DMS53 treated with DMSO at 0.1 percent for 48 hours (cell line): ENCODE measurements at regions not wholly inside any gene's neighbourhood (a gene's known extent, or its start where the extent isn't known, plus 50 kb on each side); places are given as distances from the start of the nearest gene placed in this dataset.
A peak's percentile ranks its signal among the peaks of the same experiment; 100 is the strongest.

Experiments used
- DNase-seq: peaks from one replicate; lab custom pipeline; 2025; ENCODE audit not compliant: unreplicated experiment; lab: John Stamatoyannopoulos, UW

DNA sequence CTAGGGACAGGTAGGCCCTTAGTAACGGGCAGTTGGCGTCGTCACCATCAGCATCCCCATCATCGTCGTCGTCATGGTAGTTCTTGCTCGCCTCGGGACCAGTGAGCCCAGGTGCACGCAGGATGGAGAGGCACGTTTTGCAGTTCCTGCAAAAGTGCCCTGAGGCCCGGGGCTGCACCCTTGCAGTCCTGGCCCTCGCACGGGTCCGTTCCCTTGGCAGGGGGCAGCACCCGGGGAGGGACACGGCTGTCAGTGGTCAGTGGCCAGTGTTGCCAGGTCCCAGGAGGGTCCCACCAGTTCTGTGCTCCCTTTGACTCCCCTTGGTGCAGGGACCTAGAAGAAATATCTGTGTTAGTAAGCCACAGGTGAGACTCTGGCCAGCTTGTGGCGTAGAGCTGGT is 243.9 kb upstream of the CIBAR2 start:
- DNase-seq, result no peak

DNA sequence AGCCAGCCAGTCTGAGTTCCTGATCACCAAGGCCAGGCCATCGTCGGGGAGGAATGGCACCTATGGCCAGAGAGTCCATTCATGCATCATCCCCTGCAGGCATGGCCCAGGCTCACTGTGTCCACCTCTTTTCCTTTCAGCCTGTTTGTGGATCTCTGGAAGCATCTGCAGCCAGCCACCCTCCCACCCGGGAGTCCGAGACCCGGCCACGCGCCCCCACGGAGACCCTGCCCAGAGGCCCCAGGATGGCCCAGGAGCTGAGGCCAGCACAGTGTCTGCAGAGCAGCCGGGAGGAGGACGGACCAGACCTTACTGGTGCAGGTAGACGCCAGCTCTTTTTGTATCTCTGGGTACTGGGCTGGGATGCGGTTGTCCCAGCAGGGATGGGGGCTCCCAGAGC is 245.1 kb upstream of the CIBAR2 start:
- no peak for DNase-seq

DNA sequence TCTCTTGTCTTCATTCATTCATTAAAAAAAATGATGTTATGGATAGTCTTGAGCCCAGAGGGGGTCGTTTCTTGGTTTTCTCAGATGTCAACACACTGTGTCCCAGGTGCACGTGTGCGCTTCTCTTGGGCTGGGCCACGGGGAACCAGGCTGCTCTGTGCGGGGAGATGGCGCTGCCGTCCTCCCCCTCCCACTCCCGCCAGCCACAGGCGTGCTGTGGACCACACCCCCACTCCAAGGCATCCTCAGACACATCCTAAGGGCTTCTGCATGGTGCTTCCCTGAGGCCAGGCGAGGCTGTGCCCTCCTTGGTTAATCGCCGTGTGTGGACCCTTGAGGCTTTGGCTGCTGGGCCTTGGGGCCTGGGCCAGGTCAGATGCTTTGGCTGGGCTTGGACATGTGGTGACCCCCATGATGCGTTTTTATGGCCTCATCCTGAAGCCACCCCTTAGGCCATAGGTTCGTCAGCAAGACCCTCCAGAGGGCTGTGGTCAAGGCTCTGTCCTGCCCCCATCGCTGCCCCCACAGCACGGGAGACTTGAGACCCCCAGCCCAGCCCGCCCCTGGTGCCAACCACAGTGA is 245.7 kb upstream of the CIBAR2 start:
- no peak for DNase-seq

DNA sequence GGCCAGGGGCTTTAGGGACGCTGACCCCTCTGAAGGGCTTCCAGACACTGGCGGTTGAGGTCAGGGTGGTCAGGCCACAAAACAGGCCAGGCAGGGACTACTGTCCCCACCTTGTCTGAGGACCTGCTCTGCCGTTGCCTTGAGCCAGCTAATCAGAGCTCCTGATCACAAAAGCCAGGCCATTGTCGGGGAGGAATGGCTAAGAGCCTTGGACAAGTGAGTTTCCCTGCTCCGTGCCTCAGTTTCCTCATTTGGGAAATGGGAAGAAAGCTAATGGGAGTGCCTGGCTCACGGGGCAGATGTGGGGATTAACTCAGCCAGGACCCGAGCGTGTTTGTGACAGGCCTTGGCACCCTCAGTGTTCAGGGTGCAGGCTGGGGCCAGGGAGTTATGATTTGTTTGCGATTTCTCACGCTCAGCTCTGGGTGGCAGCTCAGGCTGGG is 246.5 kb upstream of the CIBAR2 start:
- DNase-seq, result no peak

DNA sequence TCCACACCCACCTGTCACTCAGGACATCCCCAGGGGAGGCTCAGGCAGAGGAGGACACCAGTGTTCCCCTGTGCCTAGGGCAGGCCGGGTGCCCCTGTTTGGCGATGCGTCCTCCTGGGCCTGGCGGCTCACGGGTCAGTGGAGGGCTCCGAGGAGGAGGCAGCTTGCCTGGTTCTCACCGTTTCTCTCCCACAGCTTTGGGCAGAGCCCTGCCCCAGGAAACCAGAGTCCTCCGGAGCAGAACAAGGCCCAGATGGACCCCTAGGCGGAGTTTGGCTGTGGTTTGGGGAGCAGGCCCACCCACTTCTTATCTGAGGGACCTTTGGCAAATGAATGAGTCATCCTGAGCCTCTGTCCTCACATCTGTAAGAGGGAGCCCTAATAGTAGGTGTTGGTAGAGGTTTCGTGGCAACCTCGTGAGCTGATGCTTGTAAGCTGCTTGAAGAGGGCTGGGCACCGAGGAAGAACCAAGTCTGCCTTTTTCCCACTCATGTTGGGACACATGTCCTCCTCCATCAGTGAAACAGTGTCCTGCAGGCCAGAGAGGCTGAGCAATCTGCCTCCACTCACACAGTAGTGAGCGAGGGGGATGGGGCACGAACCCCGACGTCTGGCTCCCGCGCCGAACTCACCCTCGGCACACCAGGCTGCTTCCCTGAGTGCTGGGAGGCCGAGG is 247.0 kb upstream of the CIBAR2 start:
- DNase-seq, result no peak

DNA sequence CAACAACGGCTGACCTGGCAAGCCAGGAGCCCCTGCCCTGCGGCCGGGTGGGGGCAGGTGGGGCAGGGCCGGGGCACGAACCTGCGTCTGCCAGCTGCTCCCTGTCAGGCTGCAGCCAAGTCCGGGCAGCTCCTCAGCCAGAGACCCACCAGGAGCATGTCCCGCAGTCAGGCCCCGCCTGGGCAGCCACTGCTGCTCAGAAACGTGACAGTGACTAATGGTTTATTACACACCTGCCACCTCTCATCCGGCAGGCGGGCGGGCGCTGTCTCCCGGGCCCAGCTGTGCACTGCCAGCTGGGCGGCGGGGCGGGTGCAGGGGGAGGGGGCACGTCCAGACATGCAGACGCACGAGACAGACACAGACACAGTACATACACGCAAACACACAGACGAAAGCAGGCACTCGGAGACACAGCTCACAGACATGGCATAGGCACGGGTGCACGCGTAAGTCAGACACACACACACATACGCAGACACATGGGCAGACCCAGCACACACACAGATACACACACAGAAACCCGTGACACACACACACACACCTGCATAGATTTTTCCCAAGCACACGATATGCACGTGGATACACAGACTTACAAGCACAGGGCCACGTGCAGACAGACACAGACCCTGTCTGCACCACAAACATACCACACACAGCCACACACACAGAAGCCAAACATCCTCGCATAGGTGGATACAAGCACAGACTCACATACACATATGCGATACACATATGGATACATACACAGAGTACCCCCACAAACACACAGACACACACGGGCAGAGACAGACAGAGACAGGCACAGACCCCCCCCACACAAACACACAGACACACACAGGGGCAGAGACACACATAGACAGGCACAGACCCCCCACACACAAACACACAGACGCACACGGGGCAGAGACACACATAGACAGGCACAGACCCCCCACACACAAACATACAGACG is 248.3 kb upstream of the CIBAR2 start:
- peak; percentile 87 for DNase-seq

DNA sequence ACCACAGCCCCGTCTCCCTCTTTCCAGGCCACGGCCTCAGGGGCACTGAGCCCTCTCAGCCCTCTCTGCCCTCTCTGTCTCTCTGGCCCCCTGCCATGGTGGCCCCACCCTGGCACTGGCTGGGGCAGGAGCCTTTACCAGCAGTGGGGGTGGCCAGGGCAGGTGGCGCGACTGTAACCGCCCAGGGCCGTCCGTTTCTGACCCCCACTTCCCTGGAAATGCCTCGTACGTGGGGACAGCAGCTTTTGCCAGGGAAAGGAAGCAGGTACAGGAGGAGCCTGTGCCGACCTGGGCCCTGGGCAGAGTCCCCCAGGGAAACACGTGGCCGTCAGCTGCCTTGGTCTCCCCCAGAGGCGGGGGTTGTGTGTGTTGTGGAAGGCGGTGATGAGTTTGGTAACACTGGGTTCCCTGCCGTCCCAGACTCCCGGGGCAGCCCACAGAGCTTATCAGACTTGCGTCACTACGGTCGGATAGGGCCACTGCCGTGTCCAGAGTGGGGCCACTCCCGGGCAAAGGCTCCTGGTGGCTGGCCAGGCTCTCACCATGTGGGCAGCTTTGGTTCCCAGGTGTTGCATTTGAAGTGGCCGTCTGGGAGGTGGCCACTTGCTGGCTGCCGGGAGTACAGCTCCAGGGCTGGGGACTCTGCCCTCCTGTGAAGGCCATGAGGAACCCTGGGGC is 249.3 kb upstream of the CIBAR2 start:
- DNase-seq, result peak; percentile 48

DNA sequence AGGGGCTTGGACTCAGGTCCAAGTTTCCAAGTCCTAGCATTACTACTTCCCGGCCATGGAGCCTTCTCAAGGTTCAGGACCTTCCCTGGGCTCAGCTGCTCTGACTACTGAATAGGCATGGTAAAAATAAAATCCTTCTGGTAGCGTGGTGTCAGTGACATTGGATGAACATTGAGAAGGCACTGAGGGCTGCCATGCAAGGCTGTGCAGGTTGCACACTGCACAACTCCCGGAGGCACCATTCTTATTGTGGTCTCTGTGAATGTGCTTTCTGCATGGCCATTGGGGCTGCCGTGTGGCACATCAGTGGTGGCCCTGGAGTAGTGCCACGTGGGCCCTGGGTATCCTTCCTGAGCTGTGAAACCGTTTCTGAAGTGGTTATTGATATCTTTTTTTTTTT is 250.2 kb upstream of the CIBAR2 start:
- DNase-seq, result no peak

DNA sequence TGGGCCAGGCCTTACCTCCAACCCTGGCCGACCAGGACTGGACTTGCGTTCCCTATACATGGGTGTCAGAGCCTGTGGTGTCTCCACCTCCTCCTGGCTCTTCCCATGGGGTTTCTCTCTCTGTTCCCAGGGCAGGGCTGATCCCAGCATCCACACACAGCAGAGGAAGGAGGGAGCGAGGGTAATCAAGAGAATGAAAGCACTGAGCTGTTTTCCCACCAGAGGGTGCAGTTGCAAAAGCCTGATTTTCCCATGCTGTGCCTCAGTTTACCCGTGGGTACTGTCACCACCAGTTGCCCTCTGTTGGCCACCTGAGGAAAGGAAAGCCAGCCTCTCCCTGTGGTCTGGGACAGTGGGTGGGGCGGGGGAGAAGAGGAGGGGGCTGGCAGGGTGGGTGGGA is 249.7 kb upstream of the GSE1 start:
- DNase-seq, result no peak

DNA sequence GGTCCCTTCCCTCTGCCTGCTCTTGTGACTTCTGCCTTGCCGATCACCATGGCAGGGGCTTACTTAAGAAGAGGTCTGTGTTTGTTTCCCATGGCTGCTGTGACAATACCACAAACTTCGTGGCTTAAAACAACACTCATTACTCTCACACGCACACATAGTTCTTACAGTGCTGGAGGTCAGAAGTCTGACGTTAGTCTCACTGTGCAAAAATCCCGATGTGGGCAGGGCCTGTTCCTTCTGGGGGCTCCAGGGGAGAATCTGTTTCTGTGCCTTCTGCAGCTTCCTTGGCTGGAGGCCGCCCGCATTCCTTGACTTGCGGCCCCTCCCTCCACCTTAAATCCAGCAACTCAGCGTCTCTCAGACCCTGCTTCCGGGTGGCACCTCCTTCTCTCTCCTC is 249.2 kb upstream of the GSE1 start:
- DNase-seq, result no peak

DNA sequence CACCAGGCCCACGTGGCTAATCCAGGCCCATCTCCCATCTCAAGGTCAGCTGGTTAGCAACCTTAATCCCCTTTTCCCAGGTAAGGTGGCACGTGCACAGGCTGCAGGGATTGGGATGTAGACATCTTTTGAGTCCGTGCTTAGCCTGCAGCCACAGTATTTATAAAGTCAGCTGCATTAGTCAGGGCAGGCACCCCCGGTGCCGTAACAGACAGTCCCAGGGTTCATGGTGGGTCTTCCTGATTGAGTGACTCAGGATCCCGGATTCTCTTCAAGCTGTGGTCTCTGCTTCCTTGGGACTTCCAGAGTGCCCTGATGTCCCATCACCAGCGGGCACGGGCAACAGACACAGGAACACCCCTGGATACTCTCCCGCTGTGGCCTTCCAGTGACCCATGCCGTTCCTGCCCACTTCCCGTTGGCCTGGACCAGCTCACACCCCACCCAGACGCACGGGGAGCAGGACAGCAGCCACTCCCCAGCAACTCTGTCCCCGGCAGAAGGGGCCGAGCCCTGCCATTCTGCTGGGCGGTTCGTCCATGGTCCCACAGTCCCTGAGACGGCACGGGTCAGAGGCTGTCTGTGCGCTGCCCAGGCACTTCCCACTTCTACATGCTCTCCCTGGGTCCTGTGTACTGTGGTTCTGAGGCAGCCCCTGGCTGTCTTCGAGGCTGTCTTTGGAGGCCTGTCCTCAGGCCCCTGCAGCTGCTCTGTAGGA is 248.6 kb upstream of the GSE1 start:
- no peak for DNase-seq

DNA sequence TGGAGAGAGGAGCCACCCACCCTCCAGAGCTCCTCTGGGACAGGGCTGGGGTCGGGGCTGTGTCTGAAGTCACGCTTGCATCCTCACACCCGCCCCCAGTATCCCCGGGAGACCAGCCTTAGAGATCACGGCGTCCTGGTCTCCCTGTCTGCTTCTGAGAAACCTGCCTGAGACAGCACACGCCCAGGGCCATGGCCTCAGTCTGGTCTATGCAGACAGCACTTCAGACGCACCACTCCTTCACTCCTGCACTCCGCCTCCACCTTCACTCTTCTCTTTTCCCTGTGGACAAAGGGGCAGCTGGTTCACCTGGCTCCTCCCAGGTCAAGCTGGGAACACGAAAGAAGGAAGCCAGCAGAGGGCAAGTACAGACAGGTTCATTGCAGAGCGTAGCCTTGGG is 248.0 kb upstream of the GSE1 start:
- DNase-seq, result peak; percentile 20

DNA sequence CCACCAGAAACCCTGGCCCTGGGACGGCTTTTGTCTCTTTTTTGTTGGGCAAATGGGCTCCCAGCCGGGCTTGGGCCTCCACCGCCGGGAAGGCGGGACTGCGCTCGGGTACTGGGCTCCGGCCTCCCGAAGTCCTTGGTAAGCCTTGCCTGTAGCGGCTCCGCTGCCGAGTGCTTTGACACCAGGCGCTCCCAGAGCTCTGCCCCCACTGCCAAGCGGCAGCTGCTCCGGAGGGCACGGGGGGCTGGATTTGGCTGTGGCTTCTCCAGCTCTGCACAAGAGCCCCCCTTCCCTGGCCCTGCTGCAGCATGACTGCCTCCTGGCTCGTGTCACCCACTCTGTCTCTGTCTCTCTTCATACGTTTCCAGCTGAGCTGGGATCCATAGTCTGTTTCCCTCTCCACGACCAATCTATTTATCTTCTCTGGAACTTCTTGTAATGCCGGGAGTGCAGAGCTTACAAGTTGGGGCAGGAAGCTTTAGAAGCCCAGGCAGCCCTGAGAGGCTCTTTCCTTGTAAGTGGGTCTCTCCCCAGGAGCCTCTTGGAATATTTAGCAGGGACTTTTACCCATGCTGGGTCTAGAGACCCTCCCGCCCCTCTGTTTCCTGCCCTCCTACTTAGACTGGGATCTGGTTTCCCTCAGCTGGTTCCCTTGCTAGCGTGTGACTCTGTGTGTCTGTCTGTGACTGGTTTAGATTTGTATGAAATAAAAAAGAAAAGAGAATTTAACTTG is 246.9 kb upstream of the GSE1 start:
- DNase-seq, result no peak

DNA sequence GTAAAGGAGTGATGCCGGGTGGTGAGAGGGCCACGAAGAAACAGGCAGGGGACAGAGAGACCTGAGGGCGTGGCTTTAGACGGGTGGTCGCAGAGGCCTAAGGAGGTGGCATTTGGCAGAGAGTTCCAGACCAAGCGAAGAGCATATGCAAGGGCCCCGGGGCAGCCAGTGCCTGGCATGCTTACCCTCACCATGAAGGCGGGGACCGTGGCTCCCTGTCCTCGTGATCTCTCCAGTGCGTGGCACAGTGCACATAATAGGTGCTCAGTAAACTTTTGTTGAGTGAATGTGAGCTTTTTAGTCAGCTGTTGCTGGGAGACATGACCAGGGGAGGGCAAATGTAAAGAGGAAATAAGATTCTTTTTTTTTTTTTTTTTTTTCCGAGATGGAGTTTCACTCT is 245.6 kb upstream of the GSE1 start:
- no peak for DNase-seq

DNA sequence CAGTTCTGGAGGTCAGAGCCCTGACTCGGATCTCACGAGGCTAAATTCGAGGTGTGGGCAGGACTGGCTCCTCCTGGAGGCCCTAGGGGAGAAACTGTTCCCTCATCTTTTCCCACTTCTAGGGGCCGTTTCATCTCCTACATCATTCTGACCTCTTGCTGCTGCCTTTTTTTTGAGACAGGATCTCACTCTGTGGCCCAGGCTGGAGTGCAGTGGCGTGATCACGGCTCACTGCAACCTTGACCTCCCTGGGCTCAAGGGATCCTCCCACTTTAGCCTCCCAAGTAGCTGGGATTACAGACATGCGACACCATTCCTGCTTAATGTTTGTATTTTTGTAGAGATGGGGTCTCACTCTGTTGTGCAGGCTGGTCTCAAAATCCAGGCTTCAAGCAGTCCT is 244.1 kb upstream of the GSE1 start:
- no peak for DNase-seq

DNA sequence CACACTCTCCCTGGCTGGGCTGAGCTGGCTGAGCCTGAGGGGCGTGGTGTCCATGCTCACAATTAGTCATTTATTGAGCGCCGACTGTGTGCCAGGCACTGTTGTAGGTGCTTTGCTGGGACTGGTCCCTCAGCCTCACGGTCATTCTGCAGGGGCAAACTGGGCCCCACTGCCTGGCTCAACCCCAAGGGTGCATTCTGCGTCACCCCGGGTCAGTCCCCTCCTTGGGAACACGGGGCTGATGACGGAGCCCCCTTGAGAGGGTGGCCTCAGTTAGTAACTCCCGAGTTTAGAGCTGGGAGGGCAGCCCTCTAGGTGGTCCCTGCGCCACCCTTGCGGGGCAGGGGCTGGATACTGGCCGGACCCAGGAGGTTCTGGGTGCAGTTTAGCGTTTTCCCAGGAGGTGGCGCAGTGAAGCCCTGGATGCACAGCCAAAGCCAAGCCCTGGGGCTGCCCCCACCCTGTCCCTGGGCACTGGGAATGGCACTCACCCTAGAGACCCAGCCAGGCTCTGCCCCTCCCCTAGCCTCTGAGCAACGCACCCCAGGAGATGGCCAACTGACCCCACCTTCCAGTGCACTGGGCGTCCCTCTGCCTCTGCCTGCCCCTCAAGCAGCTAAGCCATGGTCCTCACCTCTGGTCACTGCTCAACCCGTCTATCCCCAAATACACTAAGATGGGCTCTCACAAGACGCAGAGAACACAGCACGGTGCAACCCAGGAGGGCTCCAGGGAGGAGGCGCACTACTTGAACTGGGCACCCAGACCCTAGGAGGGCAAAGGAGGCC is 243.2 kb upstream of the GSE1 start:
- no peak for DNase-seq

DNA sequence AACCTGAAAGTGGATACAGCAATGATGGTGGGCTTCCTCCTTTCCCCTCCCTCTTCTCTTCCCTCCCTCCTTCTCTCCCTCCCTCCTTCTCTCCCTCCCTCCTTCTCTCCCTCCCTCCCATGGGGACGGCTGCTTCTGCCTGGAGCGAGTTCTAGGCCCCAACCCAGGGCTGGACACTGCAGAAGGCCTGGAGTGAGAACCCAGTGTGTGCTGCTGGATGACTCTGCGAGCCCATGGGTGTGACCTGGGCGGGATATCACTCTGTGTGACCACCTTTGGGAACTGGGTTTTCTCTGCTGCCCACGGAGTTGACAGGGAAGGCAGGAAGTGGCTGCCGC is 242.6 kb upstream of the GSE1 start:
- no peak for DNase-seq

DNA sequence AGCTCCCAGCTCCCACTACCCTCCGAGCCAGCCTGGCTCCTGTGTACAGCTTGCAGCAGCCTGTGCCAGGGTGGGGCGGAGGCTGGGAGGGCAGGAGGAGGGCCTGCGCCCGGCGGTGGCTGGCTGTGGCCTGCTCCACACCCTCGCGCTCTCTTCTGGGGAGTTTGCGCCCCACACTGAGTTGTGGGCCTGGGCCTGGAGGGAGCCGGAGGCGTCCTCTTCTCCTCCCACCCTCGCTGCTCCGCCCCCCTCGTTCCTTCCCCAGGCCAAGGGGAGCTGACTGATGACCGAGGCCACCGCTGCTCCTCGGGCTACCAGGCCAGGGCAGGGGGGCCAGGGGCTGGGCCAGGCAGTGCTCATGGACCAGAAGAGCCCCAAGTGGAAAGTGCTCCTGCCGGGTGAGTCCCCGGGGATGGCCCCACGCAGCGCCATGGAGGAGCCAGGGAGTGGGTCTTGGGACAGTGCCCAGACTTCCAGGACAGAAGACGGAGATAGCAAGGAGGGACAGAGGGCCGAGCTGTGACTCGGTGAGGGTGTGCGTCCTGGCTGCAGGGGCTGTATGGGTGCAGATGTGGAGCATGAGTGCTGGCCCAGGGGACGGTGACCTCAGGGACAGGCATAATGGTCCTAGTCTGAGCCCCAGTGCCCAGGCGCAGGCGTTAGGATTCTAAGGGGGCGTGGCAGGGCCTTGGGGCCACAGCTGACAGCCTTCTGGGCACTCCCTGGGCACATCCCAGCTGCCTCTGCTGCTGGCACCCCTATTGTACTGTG is 242.1 kb upstream of the GSE1 start:
- DNase-seq, result no peak

DNA sequence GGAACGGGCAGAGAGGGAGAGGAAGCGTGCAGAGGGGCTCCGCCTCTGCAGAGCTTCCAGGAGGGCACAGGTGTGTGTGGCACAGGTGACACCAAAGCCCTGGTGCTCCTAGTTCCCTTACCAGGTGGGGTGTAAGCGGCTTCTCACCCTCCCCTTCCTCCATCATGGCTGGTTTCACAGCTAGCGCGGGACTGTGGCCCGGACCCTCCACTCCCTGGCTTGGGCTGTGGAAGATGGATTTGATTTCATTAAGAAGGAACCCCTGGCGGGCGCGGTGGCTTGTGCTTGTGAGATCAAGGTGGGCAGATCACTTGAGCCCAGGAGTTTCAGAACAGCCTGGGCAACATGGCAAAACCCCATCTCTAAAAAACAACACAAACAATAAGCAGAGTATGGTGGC is 241.2 kb upstream of the GSE1 start:
- no peak for DNase-seq
